C4-2B (cell line): ENCODE measurements at regions not wholly inside any gene's neighbourhood (a gene's known extent, or its start where the extent isn't known, plus 50 kb on each side); places are given as distances from the start of the nearest gene placed in this dataset.

ENCODE experiments used
- ZFX ChIP-seq: fragments of 450-650 bp; IDR thresholded peaks from 2 replicates; pipeline ENCODE4 v1.6.1; 2017
- TF ChIP-seq, protein P1 (sequence below): fragments of 450-650 bp; conservative IDR thresholded peaks from 2 replicates; pipeline ENCODE4 v1.5.1; 2017; ENCODE audit warnings: mild to moderate bottlenecking

DNA sequence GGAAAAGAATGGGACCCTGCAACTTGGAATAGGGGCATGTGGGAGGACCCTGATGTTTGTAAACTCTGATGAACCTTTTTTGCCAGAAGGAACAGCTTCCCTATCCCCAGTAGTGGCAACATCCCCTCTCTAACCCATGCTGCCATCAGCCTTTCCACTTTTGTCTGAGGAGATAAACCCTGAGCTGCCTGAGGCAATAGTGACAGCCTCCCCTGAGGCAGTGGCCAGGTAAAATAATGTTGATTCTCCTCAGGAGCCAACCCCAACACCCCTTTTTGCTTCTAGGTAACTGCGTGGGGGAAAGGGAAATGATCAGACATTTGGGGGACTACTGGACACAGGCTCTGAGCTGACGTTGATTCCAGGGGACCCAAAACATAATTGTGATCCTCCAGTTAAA is 106.8 kb upstream of the NPAS2 start:
- TF ChIP-seq, protein P1, sequence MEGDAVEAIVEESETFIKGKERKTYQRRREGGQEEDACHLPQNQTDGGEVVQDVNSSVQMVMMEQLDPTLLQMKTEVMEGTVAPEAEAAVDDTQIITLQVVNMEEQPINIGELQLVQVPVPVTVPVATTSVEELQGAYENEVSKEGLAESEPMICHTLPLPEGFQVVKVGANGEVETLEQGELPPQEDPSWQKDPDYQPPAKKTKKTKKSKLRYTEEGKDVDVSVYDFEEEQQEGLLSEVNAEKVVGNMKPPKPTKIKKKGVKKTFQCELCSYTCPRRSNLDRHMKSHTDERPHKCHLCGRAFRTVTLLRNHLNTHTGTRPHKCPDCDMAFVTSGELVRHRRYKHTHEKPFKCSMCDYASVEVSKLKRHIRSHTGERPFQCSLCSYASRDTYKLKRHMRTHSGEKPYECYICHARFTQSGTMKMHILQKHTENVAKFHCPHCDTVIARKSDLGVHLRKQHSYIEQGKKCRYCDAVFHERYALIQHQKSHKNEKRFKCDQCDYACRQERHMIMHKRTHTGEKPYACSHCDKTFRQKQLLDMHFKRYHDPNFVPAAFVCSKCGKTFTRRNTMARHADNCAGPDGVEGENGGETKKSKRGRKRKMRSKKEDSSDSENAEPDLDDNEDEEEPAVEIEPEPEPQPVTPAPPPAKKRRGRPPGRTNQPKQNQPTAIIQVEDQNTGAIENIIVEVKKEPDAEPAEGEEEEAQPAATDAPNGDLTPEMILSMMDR, result no peak
- no peak for TF ChIP-seq ZFX
